ENCODE measurements at regions not wholly inside any gene's neighbourhood (a gene's known extent, or its start where the extent isn't known, plus 50 kb on each side); places are given as distances from the start of the nearest gene placed in this dataset.
"Not testable (repeated sequence)": the region's sequence is repeated elsewhere in the genome, so short reads cannot be mapped to it uniquely, and the experiment has no call there.

DNA sequence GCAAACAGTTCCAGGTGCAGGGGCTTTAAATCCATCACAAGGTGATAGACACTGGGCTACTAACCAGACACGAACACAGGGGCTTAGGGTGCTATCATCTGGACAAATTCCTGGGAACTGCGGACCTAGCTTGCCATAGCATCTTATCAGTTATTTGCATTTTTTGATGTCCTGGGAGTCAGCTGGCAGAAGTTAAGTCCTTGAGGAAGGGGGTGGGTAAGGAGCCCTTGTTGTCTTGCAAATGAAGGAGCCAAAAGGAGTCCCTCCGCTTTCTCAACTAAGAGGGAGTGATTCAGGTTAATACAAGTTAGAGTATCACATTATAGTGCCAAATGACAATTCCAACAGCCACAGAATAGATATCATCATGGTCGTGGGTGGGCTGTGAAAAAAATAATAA lies 108.9 kb downstream of the NPAP1 start:
- no peak overlapping the region for H3K27ac ChIP-seq (ENCODE audit: low read depth, low read length)
- no peaks in the 10 kb centered on the region for H3K4me1 ChIP-seq (ENCODE audit: control insufficient read depth, low read length)
- no peak overlapping the region for H3K4me2 ChIP-seq (ENCODE audit: low read length)
- H3F3A ChIP-seq (ENCODE audit: control insufficient read depth, insufficient read depth) = no peaks in the 10 kb centered on the region
- no peak overlapping the region for H3K4me3 ChIP-seq (ENCODE audit: low read length)
- no peaks in the 10 kb centered on the region for H3K79me2 ChIP-seq (ENCODE audit: control insufficient read depth, low read length)
- TF ChIP-seq, protein P1, sequence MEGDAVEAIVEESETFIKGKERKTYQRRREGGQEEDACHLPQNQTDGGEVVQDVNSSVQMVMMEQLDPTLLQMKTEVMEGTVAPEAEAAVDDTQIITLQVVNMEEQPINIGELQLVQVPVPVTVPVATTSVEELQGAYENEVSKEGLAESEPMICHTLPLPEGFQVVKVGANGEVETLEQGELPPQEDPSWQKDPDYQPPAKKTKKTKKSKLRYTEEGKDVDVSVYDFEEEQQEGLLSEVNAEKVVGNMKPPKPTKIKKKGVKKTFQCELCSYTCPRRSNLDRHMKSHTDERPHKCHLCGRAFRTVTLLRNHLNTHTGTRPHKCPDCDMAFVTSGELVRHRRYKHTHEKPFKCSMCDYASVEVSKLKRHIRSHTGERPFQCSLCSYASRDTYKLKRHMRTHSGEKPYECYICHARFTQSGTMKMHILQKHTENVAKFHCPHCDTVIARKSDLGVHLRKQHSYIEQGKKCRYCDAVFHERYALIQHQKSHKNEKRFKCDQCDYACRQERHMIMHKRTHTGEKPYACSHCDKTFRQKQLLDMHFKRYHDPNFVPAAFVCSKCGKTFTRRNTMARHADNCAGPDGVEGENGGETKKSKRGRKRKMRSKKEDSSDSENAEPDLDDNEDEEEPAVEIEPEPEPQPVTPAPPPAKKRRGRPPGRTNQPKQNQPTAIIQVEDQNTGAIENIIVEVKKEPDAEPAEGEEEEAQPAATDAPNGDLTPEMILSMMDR (IDR thresholded peaks at IDR 0.05; ENCODE audit: low read depth, low read length, poor library complexity, severe bottlenecking) = no peak
- TF ChIP-seq EZH2phosphoT487 (IDR thresholded peaks at IDR 0.05; ENCODE audit: borderline replicate concordance, low read length) = no peak
- H3K9me3 ChIP-seq (ENCODE audit: control insufficient read depth, insufficient read depth, low read length) = no peaks in the 10 kb centered on the region; the same call in 1 of the 2 replicates
- H4K20me1 ChIP-seq (ENCODE audit: control insufficient read depth, insufficient read depth, low read depth, low read length) = no peaks in the 10 kb centered on the region
- no peaks in the 10 kb centered on the region for H3K36me3 ChIP-seq (ENCODE audit: control insufficient read depth, low read length)
- no peaks in the 10 kb centered on the region for H3K27me3 ChIP-seq (ENCODE audit: control insufficient read depth, low read length)
- no peaks in the 10 kb centered on the region for H3K9me2 ChIP-seq (replicated peaks; ENCODE audit: control insufficient read depth, low read length)

DNA sequence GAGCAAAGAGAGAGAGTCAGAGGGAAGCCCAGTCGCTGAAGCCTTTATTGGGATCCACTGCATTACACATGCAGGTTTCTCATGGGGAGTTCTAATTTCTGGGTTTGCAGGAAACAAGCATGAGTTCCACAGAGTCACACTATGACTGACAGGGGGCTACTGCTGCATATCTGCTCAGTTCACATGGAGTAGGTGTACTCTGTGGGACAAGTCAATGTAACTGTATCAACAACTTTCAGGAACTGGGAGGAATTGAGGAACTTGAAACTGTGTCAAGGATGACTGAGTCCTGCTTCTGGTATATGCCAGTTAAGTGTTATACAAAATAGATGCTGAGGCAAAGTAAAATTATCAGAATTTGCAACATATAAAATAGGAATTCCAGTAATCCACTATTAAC lies 110.8 kb downstream of the NPAP1 start:
- no peaks in the 10 kb centered on the region for H3F3A ChIP-seq (ENCODE audit: control insufficient read depth, insufficient read depth)
- H3K4me2 ChIP-seq (ENCODE audit: low read length) = no peak overlapping the region
- no peak overlapping the region for H3K27ac ChIP-seq (ENCODE audit: low read depth, low read length)
- H3K27me3 ChIP-seq (ENCODE audit: control insufficient read depth, low read length) = no peaks in the 10 kb centered on the region
- H4K20me1 ChIP-seq (ENCODE audit: control insufficient read depth, insufficient read depth, low read depth, low read length) = no peaks in the 10 kb centered on the region
- no peak overlapping the region for H3K4me3 ChIP-seq (ENCODE audit: low read length)
- no peaks in the 10 kb centered on the region for H3K36me3 ChIP-seq (ENCODE audit: control insufficient read depth, low read length)
- no peaks in the 10 kb centered on the region for H3K79me2 ChIP-seq (ENCODE audit: control insufficient read depth, low read length)
- H3K9me2 ChIP-seq (replicated peaks; ENCODE audit: control insufficient read depth, low read length) = no peaks in the 10 kb centered on the region
- H3K4me1 ChIP-seq (ENCODE audit: control insufficient read depth, low read length) = no peaks in the 10 kb centered on the region
- TF ChIP-seq EZH2phosphoT487 (IDR thresholded peaks at IDR 0.05; ENCODE audit: borderline replicate concordance, low read length) = no peak
- TF ChIP-seq, protein P1 (IDR thresholded peaks at IDR 0.05; ENCODE audit: low read depth, low read length, poor library complexity, severe bottlenecking) = no peak
- no peaks in the 10 kb centered on the region; the same call in 1 of the 2 replicates for H3K9me3 ChIP-seq (ENCODE audit: control insufficient read depth, insufficient read depth, low read length)

DNA sequence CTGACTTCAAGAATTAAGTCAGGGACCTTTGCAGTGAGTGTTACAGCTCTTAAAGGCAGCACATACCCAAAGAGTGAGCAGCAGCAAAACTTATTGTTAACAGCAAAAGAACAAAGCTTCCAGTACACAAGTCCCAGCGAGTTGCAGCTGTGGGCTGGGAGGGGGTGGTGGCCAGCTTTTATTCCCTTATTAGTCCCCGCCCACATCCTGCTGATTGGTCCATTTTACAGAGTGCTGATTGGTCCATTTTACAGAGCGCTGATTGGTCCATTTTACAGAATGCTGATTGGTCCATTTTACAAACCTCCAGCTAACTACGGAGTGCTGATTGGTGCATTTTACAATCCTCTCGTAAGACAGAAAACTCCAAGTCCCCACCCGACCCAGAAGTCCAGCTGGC lies 127.0 kb downstream of the NPAP1 start:
- not testable (repeated sequence) for H3K36me3 ChIP-seq (ENCODE audit: control insufficient read depth, low read length)

DNA sequence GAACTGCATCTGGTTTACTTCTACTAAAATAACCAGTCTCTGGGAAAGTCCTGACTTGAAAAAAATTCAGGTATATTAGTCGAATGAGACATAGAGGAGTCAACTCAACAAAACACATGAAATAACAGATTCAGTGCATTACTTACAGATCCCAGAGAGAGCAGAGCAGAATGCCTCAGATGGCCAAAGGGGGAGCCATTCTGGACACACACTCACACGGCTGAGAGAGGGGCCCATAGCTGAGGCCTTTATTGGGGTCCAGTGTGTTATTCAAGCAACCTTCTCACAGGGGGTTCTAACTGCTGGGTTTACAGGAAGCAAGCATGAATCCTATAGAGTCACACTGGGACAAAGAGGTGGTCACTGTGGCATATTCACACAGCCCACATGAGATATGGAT lies 135.1 kb upstream of the SNRPN start:
- H3K4me1 ChIP-seq (ENCODE audit: control insufficient read depth, low read length) = no peaks in the 10 kb centered on the region
- H3K79me2 ChIP-seq (ENCODE audit: control insufficient read depth, low read length) = no peaks in the 10 kb centered on the region
- H4K20me1 ChIP-seq (ENCODE audit: control insufficient read depth, insufficient read depth, low read depth, low read length) = no peaks in the 10 kb centered on the region
- no peaks in the 10 kb centered on the region for H3K27me3 ChIP-seq (ENCODE audit: control insufficient read depth, low read length)
- no peak overlapping the region for H3K4me3 ChIP-seq (ENCODE audit: low read length)
- peaks cover 6% of the 10 kb centered on the region; the same call in 1 of the 2 replicates for H3K9me3 ChIP-seq (ENCODE audit: control insufficient read depth, insufficient read depth, low read length)
- TF ChIP-seq EZH2phosphoT487 (IDR thresholded peaks at IDR 0.05; ENCODE audit: borderline replicate concordance, low read length) = no peak
- TF ChIP-seq, protein P1 (IDR thresholded peaks at IDR 0.05; ENCODE audit: low read depth, low read length, poor library complexity, severe bottlenecking) = no peak
- H3K9me2 ChIP-seq (replicated peaks; ENCODE audit: control insufficient read depth, low read length) = no peaks in the 10 kb centered on the region
- H3F3A ChIP-seq (ENCODE audit: control insufficient read depth, insufficient read depth) = no peaks in the 10 kb centered on the region
- H3K36me3 ChIP-seq (ENCODE audit: control insufficient read depth, low read length) = no peaks in the 10 kb centered on the region
- H3K27ac ChIP-seq (ENCODE audit: low read depth, low read length) = no peak overlapping the region
- no peak overlapping the region for H3K4me2 ChIP-seq (ENCODE audit: low read length)

More for the DNA sequence above, 127.0 kb downstream of the NPAP1 start:
- not testable (repeated sequence) for H3K4me1 ChIP-seq (ENCODE audit: control insufficient read depth, low read length); H3F3A ChIP-seq (ENCODE audit: control insufficient read depth, insufficient read depth); H3K4me2 ChIP-seq (ENCODE audit: low read length); H4K20me1 ChIP-seq (ENCODE audit: control insufficient read depth, insufficient read depth, low read depth, low read length); H3K9me2 ChIP-seq (replicated peaks; ENCODE audit: control insufficient read depth, low read length); H3K4me3 ChIP-seq (ENCODE audit: low read length); H3K27me3 ChIP-seq (ENCODE audit: control insufficient read depth, low read length); H3K27ac ChIP-seq (ENCODE audit: low read depth, low read length); H3K79me2 ChIP-seq (ENCODE audit: control insufficient read depth, low read length)
- peaks cover 16% of the 10 kb centered on the region; the same call in 1 of the 2 replicates for H3K9me3 ChIP-seq (ENCODE audit: control insufficient read depth, insufficient read depth, low read length)

Data from DOHH2 (cell line).